D721Med (cell line): ENCODE measurements at regions not wholly inside any gene's neighbourhood (a gene's known extent, or its start where the extent isn't known, plus 50 kb on each side); places are given as distances from the start of the nearest gene placed in this dataset.

ENCODE experiments used
- DNase-seq: peaks from one replicate; pipeline ENCODE4 v3.0.0; 2011; ENCODE audit warnings: low spot score; ENCODE audit not compliant: insufficient read length
- FAIRE-seq: peaks from 2 replicates; lab custom pipeline; 2011; peaks lifted over from hg19 to GRCh38; lab: Jason Lieb, UNC
- TF ChIP-seq, protein P1 (sequence below): IDR thresholded peaks from 2 replicates; pipeline ENCODE4 v1.5.1; 2012; ENCODE audit warnings: mild to moderate bottlenecking, control low read depth; ENCODE audit not compliant: insufficient read depth; ENCODE audit errors: missing control alignments

DNA sequence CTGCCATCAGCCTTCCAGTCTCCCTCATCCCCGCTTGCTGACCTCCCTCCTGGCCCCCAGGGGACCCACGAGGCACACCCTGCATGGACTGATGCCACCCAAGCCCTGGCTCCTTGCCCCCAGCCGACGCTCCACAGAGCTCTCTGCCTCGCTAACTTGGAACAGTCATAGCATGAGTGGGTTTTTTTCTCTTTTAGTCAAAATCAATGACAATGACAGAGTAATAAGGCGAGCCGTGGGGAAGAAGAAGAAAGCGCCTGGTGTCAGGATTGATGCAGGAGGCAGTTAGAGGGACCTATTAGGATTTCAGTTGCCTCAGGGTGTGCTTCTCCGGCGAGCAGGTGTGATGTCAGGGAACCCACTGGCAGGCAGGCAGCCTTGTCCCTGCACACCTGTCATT is 176.3 kb upstream of the TNRC6C start:
- no peak for DNase-seq

GRCh38 chr17:77782611-77783010 is 175.9 kb upstream of the TNRC6C start:
- FAIRE-seq (no peak), DNase-seq (no peak)
- TF ChIP-seq, protein P1, sequence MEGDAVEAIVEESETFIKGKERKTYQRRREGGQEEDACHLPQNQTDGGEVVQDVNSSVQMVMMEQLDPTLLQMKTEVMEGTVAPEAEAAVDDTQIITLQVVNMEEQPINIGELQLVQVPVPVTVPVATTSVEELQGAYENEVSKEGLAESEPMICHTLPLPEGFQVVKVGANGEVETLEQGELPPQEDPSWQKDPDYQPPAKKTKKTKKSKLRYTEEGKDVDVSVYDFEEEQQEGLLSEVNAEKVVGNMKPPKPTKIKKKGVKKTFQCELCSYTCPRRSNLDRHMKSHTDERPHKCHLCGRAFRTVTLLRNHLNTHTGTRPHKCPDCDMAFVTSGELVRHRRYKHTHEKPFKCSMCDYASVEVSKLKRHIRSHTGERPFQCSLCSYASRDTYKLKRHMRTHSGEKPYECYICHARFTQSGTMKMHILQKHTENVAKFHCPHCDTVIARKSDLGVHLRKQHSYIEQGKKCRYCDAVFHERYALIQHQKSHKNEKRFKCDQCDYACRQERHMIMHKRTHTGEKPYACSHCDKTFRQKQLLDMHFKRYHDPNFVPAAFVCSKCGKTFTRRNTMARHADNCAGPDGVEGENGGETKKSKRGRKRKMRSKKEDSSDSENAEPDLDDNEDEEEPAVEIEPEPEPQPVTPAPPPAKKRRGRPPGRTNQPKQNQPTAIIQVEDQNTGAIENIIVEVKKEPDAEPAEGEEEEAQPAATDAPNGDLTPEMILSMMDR = no peak

More for the DNA sequence above, 176.3 kb upstream of the TNRC6C start:
- no peak for FAIRE-seq
- TF ChIP-seq, protein P1 = no peak

- FAIRE-seq = no peak
- TF ChIP-seq, protein P1 = no peak
- no peak for DNase-seq
These were observed 174.3 kb upstream of the TNRC6C start for GRCh38 chr17:77783991-77784820.

DNA sequence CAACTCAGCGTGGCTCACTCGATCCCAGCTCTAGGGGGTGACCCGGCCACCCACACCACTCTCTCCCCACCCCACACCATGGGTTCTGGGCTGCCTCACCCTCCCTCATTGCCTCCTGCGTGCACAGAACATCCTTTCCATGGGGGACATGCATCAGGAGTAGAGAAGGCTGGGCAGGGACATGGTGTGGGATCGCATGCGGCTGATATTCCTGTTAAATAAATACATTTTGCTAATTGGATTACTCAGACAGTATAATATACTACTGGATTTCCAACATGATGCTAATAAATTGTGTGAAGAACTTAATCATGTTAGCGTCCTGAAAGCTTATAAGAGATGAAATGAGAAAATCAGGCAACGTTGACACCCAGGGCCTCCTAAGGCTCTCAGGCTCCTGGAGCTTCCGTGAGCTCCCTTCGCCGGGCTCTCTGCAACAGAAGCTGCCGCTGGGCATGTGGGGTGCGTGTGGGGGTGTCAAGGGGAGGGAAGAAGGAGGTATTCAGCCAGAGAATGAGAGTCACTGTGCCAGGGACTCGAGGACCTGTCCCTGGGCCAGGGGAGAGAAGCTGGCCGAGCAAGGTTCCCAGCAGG is 173.1 kb upstream of the TNRC6C start:
- TF ChIP-seq, protein P1 = no peak
- DNase-seq (no peak), FAIRE-seq (no peak)

- DNase-seq (no peak), FAIRE-seq (no peak)
- TF ChIP-seq, protein P1 = no peak
These were observed 172.4 kb upstream of the TNRC6C start for GRCh38 chr17:77786090-77786489.

GRCh38 chr17:77786740-77787505 is 171.6 kb upstream of the TNRC6C start:
- no peak for FAIRE-seq
- TF ChIP-seq, protein P1 = no peak
- DNase-seq = no peak
